ENCODE measurements at regions not wholly inside any gene's neighbourhood (a gene's known extent, or its start where the extent isn't known, plus 50 kb on each side); places are given as distances from the start of the nearest gene placed in this dataset.

DNA sequence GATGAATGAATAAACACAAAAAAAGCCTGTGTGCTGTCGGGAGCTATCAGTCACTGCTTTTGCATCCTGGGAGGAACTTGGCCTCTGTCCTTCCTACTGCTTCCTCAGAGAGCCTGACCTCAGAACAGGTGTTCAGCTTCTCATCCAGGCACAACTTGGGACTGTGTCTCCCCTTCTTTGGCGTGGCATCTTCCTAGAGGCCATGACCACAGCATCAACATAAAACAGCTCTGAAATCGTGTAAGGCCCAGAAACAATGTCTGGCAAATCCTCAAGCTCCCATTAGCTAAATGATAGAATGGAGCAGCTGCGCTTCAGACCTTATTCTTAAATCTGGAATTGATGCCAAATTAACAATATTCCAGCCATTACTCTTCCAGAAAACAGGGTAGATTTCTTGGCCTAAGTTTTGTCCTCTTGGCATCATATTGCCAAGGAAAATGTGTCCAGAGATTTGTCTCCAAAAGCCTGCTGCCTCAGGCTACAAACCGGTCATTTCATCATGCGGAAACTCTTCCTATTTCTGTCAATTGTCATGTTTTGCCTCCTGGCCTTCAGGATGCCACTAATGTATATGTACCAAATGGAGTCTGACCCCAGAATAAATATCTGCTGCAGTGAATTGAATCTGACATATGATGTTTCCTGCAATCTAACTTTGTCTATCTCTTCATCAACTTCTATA lies 53.2 kb upstream of the RAB27B start:
- H4K20me1 ChIP-seq (ENCODE audit: insufficient read depth, poor library complexity, severe bottlenecking) = no peaks in the 10 kb centered on the region
- no peaks in the 10 kb centered on the region for H3K36me3 ChIP-seq (replicated peaks; ENCODE audit: insufficient read depth, low read depth)
- H3K27ac ChIP-seq = peak overlapping the region; percentile 69
- WGBS (ENCODE audit: low lambda C conversion rate, missing lambda C conversion rate) = 74% methylated on average over 6 of the region's 6 CpGs
- no peak overlapping the region for H3K4me3 ChIP-seq
- DNase-seq (ENCODE audit: low spot score) = no peak
- no peaks in the 10 kb centered on the region for H3K9me3 ChIP-seq (ENCODE audit: low read depth)
- H3K4me2 ChIP-seq = no peak overlapping the region
- H3K27me3 ChIP-seq = no peaks in the 10 kb centered on the region
- no peak for TF ChIP-seq EZH2phosphoT487 (IDR thresholded peaks at IDR 0.05; ENCODE audit: low read depth, severe bottlenecking, unreplicated experiment)
- no peak for TF ChIP-seq CTCF (IDR thresholded peaks at IDR 0.05; ENCODE audit: poor library complexity)
- TF ChIP-seq EZH2 (IDR thresholded peaks at IDR 0.05; ENCODE audit: borderline replicate concordance) = no peak
- peaks cover 13% of the 10 kb centered on the region for H3K4me1 ChIP-seq (ENCODE audit: insufficient read depth)
- no peaks in the 10 kb centered on the region for H3K9me2 ChIP-seq (replicated peaks; ENCODE audit: insufficient read depth)
- H2AFZ ChIP-seq = no peak overlapping the region
- H3K79me2 ChIP-seq = no peaks in the 10 kb centered on the region

DNA sequence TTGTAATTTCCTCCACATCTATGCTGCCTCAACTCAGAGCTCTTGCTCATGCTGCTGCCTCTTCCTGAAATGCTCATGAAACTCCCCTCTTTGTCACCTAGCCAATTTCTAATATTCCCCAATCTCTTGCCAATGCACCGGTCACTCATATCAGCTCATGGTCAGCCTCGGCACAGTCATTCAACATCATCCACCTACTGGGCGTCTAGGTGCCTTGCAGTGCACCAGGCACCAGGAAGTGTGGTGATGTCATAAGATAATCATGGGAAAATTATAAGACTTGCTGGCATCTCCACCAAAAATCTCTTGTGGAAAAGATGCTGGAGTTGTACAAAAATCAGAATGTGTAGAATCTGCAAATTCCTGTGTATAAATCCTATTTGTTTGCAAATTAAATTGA lies 52.6 kb upstream of the RAB27B start:
- Histone ChIP-seq H3K4me3 (no peak overlapping the region), H2AFZ (no peak overlapping the region), H3K9me2 (replicated peaks; ENCODE audit: insufficient read depth) (no peaks in the 10 kb centered on the region), H3K79me2 (no peaks in the 10 kb centered on the region), H3K27ac (peak overlapping the region; percentile 69), H4K20me1 (ENCODE audit: insufficient read depth, poor library complexity, severe bottlenecking) (no peaks in the 10 kb centered on the region), H3K27me3 (no peaks in the 10 kb centered on the region), H3K36me3 (replicated peaks; ENCODE audit: insufficient read depth, low read depth) (no peaks in the 10 kb centered on the region), H3K4me2 (no peak overlapping the region), H3K4me1 (ENCODE audit: insufficient read depth) (peaks cover 13% of the 10 kb centered on the region), H3K9me3 (ENCODE audit: low read depth) (no peaks in the 10 kb centered on the region)
- no peak for DNase-seq (ENCODE audit: low spot score)
- 82% methylated on average over 3 of the region's 3 CpGs for WGBS (ENCODE audit: low lambda C conversion rate, missing lambda C conversion rate)
- TF ChIP-seq CTCF (IDR thresholded peaks at IDR 0.05; ENCODE audit: poor library complexity) (peak; percentile 9), EZH2 (IDR thresholded peaks at IDR 0.05; ENCODE audit: borderline replicate concordance) (no peak)

- no peaks in the 10 kb centered on the region for H3K9me2 ChIP-seq (replicated peaks; ENCODE audit: insufficient read depth)
- H3K4me2 ChIP-seq = no peak overlapping the region
- WGBS (ENCODE audit: low lambda C conversion rate, missing lambda C conversion rate) = 88% methylated on average over 8 of the region's 8 CpGs
- TF ChIP-seq EZH2 (IDR thresholded peaks at IDR 0.05; ENCODE audit: borderline replicate concordance) = no peak
- TF ChIP-seq EZH2phosphoT487 (IDR thresholded peaks at IDR 0.05; ENCODE audit: low read depth, severe bottlenecking, unreplicated experiment) = no peak
- TF ChIP-seq CTCF (IDR thresholded peaks at IDR 0.05; ENCODE audit: poor library complexity) = no peak
- peaks cover 13% of the 10 kb centered on the region for H3K4me1 ChIP-seq (ENCODE audit: insufficient read depth)
- H3K36me3 ChIP-seq (replicated peaks; ENCODE audit: insufficient read depth, low read depth) = no peaks in the 10 kb centered on the region
- H3K79me2 ChIP-seq = no peaks in the 10 kb centered on the region
- DNase-seq (ENCODE audit: low spot score) = peak; percentile 65
- H4K20me1 ChIP-seq (ENCODE audit: insufficient read depth, poor library complexity, severe bottlenecking) = no peaks in the 10 kb centered on the region
- H3K27ac ChIP-seq = peak overlapping the region; percentile 69
- H2AFZ ChIP-seq = no peak overlapping the region
- H3K4me3 ChIP-seq = no peak overlapping the region
- no peaks in the 10 kb centered on the region for H3K9me3 ChIP-seq (ENCODE audit: low read depth)
- H3K27me3 ChIP-seq = no peaks in the 10 kb centered on the region
Observed at GRCh38 chr18:54776282-54776977, 51.8 kb upstream of the RAB27B start.

Data from hepatocyte (in vitro differentiated cells).